Endothelial cell of umbilical vein (primary cell): ENCODE measurements at regions not wholly inside any gene's neighbourhood (a gene's known extent, or its start where the extent isn't known, plus 50 kb on each side); places are given as distances from the start of the nearest gene placed in this dataset.

ENCODE experiments used
- BruUV-seq: library from RNA; stranded (reverse); fragments of 400-500 nt; replicated peaks from 2 replicates; lab custom pipeline; 2021; lab: Mats Ljungman, UMichigan
- CTCF ChIA-PET: fragments of 300-600, 350-600 bp; sonication (Branson Sonifier 250); formaldehyde crosslinking; loops from one replicate; lab custom pipeline; 2021; ENCODE audit warnings: antibody characterized with exemption, inconsistent platforms; lab: Charles Lee
- POLR2A ChIA-PET: fragments of 300-600, 350-600 bp; sonication (Branson Sonifier 250); formaldehyde crosslinking; loops from one replicate; lab custom pipeline; 2021; ENCODE audit warnings: antibody characterized with exemption, inconsistent platforms; lab: Charles Lee
- DNase-seq: peaks from one replicate; pipeline ENCODE4 v3.0.0-alpha.2; 2011; ENCODE audit warnings: low read depth, low spot score
- FAIRE-seq: peaks from 2 replicates; lab custom pipeline; 2011; peaks lifted over from hg19 to GRCh38; lab: Jason Lieb, UNC
- H2AFZ ChIP-seq: 2 replicates; pipeline ENCODE4 v1.6.0; 2012; ENCODE audit warnings: low read depth, low read length, control low read depth, inconsistent platforms
- H3K27ac ChIP-seq: 2 replicates; pipeline ENCODE4 v1.5.1; 2011; ENCODE audit warnings: low read depth, mild to moderate bottlenecking, control low read depth, low read length, moderate library complexity; ENCODE audit not compliant: insufficient read depth
- H3K27me3 ChIP-seq, 2 experiments: 2 replicates each; pipeline versions ENCODE4 v1.6.0 to v1.6.1; 2011; ENCODE audit warnings: low read length in 2 of 2, mixed read lengths in 1 of 2; ENCODE audit not compliant: control insufficient read depth in 2 of 2, insufficient read depth in 2 of 2
- H3K36me3 ChIP-seq, 2 experiments: 2 replicates in 1 of 2; 3 replicates in 1 of 2; pipeline ENCODE4 v1.5.1; 2011; ENCODE audit warnings: low read length in 2 of 2, mild to moderate bottlenecking in 1 of 2, moderate library complexity in 1 of 2; ENCODE audit not compliant: control insufficient read depth in 2 of 2, insufficient read depth in 2 of 2; ENCODE audit errors: extremely low read depth in 1 of 2
- H3K4me1 ChIP-seq: 3 replicates; pipeline ENCODE4 v1.5.1; 2011; ENCODE audit warnings: mild to moderate bottlenecking, low read length; ENCODE audit not compliant: control insufficient read depth, insufficient read depth; ENCODE audit errors: extremely low read depth
- H3K4me2 ChIP-seq: 2 replicates; pipeline ENCODE4 v1.6.1; 2011; ENCODE audit warnings: low read length, control low read depth, mixed read lengths; ENCODE audit not compliant: insufficient read depth
- H3K4me3 ChIP-seq, 3 experiments: fragments of 200-600 bp in 1 of 3; sonication (generic), shearing (Covaris generic) in 1 of 3; replicated peaks in 1 of 3; 2 replicates each; pipeline ENCODE4 v1.5.1; 2011 to 2016; ENCODE audit warnings: control low read depth in 3 of 3, low read length in 3 of 3, mild to moderate bottlenecking in 2 of 3, inconsistent platforms in 1 of 3, low read depth in 1 of 3, moderate library complexity in 1 of 3; ENCODE audit not compliant: insufficient read depth in 1 of 3
- H3K79me2 ChIP-seq: 2 replicates; pipeline ENCODE4 v1.6.0; 2012; ENCODE audit warnings: low read length, inconsistent platforms; ENCODE audit not compliant: control insufficient read depth, insufficient read depth
- H3K9ac ChIP-seq: replicated peaks from 2 replicates; pipeline ENCODE3; 2011; ENCODE audit warnings: low read length, control low read depth; ENCODE audit not compliant: insufficient read depth; ENCODE audit errors: extremely low read depth
- H3K9me1 ChIP-seq: replicated peaks from 3 replicates; pipeline ENCODE4 v1.6.0; 2011; ENCODE audit warnings: mild to moderate bottlenecking, low read length; ENCODE audit not compliant: control insufficient read depth, insufficient read depth; ENCODE audit errors: extremely low read depth
- H3K9me3 ChIP-seq: replicated peaks from 2 replicates; pipeline ENCODE4 v1.5.1; 2012; ENCODE audit warnings: low read length, inconsistent platforms; ENCODE audit not compliant: control insufficient read depth, insufficient read depth
- H4K20me1 ChIP-seq: replicated peaks from 2 replicates; pipeline ENCODE3; 2011; ENCODE audit warnings: mild to moderate bottlenecking, low read length; ENCODE audit not compliant: control insufficient read depth, insufficient read depth; ENCODE audit errors: extremely low read depth
- EZH2 ChIP-seq: IDR thresholded peaks from 2 replicates; pipeline ENCODE4 v1.6.1; 2012; ENCODE audit warnings: borderline replicate concordance, low read depth, mild to moderate bottlenecking, moderate library complexity, low read length, inconsistent platforms; ENCODE audit not compliant: severe bottlenecking
- FOS ChIP-seq: IDR thresholded peaks from 2 replicates; pipeline ENCODE4 v1.6.1; 2011; ENCODE audit warnings: mild to moderate bottlenecking, low read length, moderate library complexity, borderline replicate concordance; ENCODE audit not compliant: insufficient read depth
- GATA2 ChIP-seq: IDR thresholded peaks from 2 replicates; pipeline ENCODE4 v1.7.0; 2011; ENCODE audit warnings: low read depth, mild to moderate bottlenecking, moderate library complexity, mixed read lengths, low read length; ENCODE audit not compliant: insufficient read length, insufficient read depth
- JUN ChIP-seq: IDR thresholded peaks from 2 replicates; pipeline ENCODE4 v1.6.1; 2011; ENCODE audit warnings: borderline replicate concordance, low read depth; ENCODE audit not compliant: insufficient read length, insufficient read depth
- MYC ChIP-seq: IDR thresholded peaks from one replicate; pipeline ENCODE4 v1.6.1; 2011; ENCODE audit warnings: mild to moderate bottlenecking, low read depth, low read length
- POLR2A ChIP-seq: IDR thresholded peaks from 2 replicates; pipeline ENCODE4 v1.6.1; 2012; ENCODE audit warnings: low read depth, mild to moderate bottlenecking, control low read depth, low read length
- POLR2AphosphoS5 ChIP-seq: IDR thresholded peaks from 2 replicates; pipeline ENCODE4 v1.6.1; 2012; ENCODE audit warnings: low read depth, mild to moderate bottlenecking, control low read depth, low read length, moderate library complexity; ENCODE audit not compliant: insufficient read depth
- dilution Hi-C: fragments of 300-500 bp; cut with MboI; formaldehyde crosslinking; loops from one replicate; pipeline ENCODE4 v1.15.0; 2019; ENCODE audit warnings: low sequenced_read_pairs; ENCODE audit not compliant: extremely low pct_ligation_motif_present
- intact Hi-C: fragments of 100-400 bp; cut with micrococcal nuclease; formaldehyde crosslinking; loops from one replicate; pipeline ENCODE4 v1.10.0; 2022
- TF ChIP-seq, protein P1 (sequence below): IDR thresholded peaks from 2 replicates; pipeline ENCODE4 v1.6.1; 2011; ENCODE audit not compliant: insufficient read depth, insufficient read length
- TF ChIP-seq, protein P2 (sequence below), 2 donors: IDR thresholded peaks; 1 replicate in 1 of 2; 2 replicates in 1 of 2; pipeline ENCODE4 v1.5.1; 2011; ENCODE audit warnings: low read length in 2 of 2, mild to moderate bottlenecking in 2 of 2, moderate library complexity in 2 of 2, control low read depth in 1 of 2, inconsistent platforms in 1 of 2, low read depth in 1 of 2; ENCODE audit not compliant: insufficient read depth in 1 of 2; ENCODE audit errors: extremely low read depth in 1 of 2

DNA sequence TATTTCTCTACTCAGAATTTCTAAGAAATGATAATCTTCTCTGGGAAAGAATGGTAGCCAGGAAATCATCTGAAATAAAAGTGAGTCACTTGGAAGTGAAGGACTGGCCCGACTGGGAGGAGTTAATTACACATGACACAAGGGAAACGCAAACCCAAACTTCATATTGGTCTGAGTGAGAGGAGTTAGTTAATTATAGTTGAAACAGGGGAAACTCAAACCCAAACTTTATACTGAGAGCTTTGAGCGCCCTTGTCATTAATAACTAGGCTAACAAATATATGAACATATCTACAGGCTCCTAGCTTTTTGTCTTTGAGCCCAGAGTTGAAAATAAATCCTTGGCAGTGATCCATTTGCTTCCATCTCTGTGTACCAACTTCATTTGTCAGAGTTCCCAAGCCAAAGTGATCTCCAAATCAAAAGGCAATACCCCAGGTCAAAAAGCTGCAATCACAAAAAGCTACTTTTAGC, 187.8 kb upstream of the COL3A1 start:
- Histone ChIP-seq H3K4me3 (no peak overlapping the region), H3K79me2 (no peaks in the 10 kb centered on the region), H3K36me3 (no peaks in the 10 kb centered on the region), H3K4me1 (peaks cover 26% of the 10 kb centered on the region), H3K9me1 (no peaks in the 10 kb centered on the region), H3K27me3 (no peaks in the 10 kb centered on the region), H4K20me1 (no peaks in the 10 kb centered on the region), H3K4me2 (no peak overlapping the region), H2AFZ (peak overlapping the region; percentile 25), H3K27ac (no peak overlapping the region), H3K9me3 (no peaks in the 10 kb centered on the region), H3K9ac (no peak overlapping the region)
- TSS peak; percentile 33 for BruUV-seq
- DNase-seq (peak; percentile 63), FAIRE-seq (peak; percentile 28)
- intact Hi-C loops: no loop called here
- dilution Hi-C loops: no loop called here
- ChIA-PET CTCF (interaction anchor here (0.9 to 1.0 kb wide), 2 partner anchors 12 to 198 kb away, joined by 3 to 4 read pairs; no protein-coding TSS in a partner anchor), POLR2A (no interaction called here)
- TF ChIP-seq MYC (no peak), POLR2AphosphoS5 (no peak), FOS (peak; percentile 40)

DNA sequence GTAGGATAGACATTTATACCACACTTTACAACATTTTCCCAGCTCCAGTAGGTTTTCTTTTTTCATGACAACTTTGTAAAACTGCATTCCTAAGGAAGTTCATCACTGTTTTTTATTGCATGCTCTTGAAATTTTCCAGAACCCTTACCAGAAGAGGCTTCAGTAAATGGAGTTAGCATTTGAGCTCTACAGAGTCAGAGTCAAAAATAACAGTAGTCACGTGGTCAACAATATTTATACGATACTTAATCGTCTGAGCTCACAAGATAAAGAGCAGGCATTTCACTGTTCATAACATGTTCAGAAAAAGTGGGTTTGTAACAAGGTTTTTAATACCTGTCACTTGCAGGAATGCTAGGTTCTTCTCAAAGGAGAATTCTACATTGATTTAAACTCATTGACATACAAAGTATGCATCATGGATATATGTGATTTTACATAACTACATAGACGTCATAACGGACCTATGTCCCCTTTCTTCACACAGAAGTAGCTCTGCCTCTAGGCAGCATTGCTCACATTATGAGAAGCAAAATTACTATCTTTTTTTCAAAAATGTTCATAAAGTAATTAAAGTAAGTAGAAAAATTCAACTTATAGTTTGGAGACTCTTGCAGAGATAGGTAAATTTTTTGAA, 187.0 kb upstream of the COL3A1 start:
- no peaks in the 10 kb centered on the region for H3K9me3 ChIP-seq
- DNase-seq (peak; percentile 54), FAIRE-seq (no peak)
- no peak overlapping the region for H3K4me3 ChIP-seq
- intact Hi-C loops (no loop called here), dilution Hi-C loops (no loop called here)
- no peaks in the 10 kb centered on the region for H3K79me2 ChIP-seq
- H4K20me1 ChIP-seq: no peaks in the 10 kb centered on the region
- no peaks in the 10 kb centered on the region for H3K9me1 ChIP-seq
- TF ChIP-seq POLR2AphosphoS5: no peak
- TF ChIP-seq EZH2: no peak
- TF ChIP-seq FOS: no peak
- TF ChIP-seq, protein P1, sequence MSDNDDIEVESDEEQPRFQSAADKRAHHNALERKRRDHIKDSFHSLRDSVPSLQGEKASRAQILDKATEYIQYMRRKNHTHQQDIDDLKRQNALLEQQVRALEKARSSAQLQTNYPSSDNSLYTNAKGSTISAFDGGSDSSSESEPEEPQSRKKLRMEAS: no peak
- no peak for TF ChIP-seq MYC
- no peak for TF ChIP-seq JUN
- no peak for TF ChIP-seq GATA2
- TF ChIP-seq, protein P2, sequence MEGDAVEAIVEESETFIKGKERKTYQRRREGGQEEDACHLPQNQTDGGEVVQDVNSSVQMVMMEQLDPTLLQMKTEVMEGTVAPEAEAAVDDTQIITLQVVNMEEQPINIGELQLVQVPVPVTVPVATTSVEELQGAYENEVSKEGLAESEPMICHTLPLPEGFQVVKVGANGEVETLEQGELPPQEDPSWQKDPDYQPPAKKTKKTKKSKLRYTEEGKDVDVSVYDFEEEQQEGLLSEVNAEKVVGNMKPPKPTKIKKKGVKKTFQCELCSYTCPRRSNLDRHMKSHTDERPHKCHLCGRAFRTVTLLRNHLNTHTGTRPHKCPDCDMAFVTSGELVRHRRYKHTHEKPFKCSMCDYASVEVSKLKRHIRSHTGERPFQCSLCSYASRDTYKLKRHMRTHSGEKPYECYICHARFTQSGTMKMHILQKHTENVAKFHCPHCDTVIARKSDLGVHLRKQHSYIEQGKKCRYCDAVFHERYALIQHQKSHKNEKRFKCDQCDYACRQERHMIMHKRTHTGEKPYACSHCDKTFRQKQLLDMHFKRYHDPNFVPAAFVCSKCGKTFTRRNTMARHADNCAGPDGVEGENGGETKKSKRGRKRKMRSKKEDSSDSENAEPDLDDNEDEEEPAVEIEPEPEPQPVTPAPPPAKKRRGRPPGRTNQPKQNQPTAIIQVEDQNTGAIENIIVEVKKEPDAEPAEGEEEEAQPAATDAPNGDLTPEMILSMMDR (IDR thresholded peaks at IDR 0.05; ENCODE audit: extremely low read depth in 1 of 2, insufficient read depth in 1 of 2, low read depth in 1 of 2, low read length in 2 of 2): no peak
- TF ChIP-seq POLR2A: no peak
- CTCF ChIA-PET: interaction anchor here (0.9 to 2.2 kb wide), 3 partner anchors 11 to 197 kb away, joined by 3 to 19 read pairs (median 4); no protein-coding TSS in a partner anchor
- no peaks in the 10 kb centered on the region for H3K27me3 ChIP-seq
- POLR2A ChIA-PET: no interaction called here
- peaks cover 26% of the 10 kb centered on the region for H3K4me1 ChIP-seq
- BruUV-seq: no TSS peak
- H3K27ac ChIP-seq: no peak overlapping the region
- H3K4me2 ChIP-seq: no peak overlapping the region
- H3K9ac ChIP-seq: no peak overlapping the region
- H2AFZ ChIP-seq: peak overlapping the region; percentile 25
- no peaks in the 10 kb centered on the region for H3K36me3 ChIP-seq
